ENCODE measurements at regions not wholly inside any gene's neighbourhood (a gene's known extent, or its start where the extent isn't known, plus 50 kb on each side); places are given as distances from the start of the nearest gene placed in this dataset.

DNA sequence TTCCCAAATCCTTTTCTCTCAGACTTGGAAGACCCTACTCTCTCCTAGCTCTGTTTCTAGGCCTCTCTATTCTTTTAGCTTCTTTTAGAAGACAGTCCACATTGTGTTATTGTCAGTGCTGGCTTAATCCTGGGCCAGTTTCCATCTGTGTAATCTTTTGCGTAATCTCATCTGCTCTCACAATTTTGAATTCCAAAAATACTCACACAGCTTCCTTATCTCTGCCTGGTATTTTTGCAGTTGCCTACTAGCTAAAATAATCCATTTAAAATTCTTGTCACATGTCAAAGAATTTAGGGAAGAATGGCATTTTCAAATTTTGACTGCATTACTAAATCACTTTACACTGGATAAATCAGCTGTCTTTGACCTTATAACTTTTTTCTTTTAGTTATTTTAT is 200.6 kb upstream of the MEX3C start:
- TF ChIP-seq, protein P1, sequence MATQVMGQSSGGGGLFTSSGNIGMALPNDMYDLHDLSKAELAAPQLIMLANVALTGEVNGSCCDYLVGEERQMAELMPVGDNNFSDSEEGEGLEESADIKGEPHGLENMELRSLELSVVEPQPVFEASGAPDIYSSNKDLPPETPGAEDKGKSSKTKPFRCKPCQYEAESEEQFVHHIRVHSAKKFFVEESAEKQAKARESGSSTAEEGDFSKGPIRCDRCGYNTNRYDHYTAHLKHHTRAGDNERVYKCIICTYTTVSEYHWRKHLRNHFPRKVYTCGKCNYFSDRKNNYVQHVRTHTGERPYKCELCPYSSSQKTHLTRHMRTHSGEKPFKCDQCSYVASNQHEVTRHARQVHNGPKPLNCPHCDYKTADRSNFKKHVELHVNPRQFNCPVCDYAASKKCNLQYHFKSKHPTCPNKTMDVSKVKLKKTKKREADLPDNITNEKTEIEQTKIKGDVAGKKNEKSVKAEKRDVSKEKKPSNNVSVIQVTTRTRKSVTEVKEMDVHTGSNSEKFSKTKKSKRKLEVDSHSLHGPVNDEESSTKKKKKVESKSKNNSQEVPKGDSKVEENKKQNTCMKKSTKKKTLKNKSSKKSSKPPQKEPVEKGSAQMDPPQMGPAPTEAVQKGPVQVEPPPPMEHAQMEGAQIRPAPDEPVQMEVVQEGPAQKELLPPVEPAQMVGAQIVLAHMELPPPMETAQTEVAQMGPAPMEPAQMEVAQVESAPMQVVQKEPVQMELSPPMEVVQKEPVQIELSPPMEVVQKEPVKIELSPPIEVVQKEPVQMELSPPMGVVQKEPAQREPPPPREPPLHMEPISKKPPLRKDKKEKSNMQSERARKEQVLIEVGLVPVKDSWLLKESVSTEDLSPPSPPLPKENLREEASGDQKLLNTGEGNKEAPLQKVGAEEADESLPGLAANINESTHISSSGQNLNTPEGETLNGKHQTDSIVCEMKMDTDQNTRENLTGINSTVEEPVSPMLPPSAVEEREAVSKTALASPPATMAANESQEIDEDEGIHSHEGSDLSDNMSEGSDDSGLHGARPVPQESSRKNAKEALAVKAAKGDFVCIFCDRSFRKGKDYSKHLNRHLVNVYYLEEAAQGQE (IDR thresholded peaks at IDR 0.05; ENCODE audit: insufficient read depth in 1 of 2, low read depth in 2 of 2, low read length in 2 of 2): no peak
- TF ChIP-seq POLR2AphosphoS5 (IDR thresholded peaks at IDR 0.05; ENCODE audit: low read depth, low read length) (no peak), TAF1 (IDR thresholded peaks at IDR 0.05; ENCODE audit: borderline replicate concordance, insufficient read depth, low read length) (no peak), SIN3A (IDR thresholded peaks at IDR 0.05; ENCODE audit: borderline replicate concordance, insufficient read depth, low read length) (no peak)

Measured in PFSK-1 (cell line).